Testis (tissue), 2 donors: ENCODE measurements at regions not wholly inside any gene's neighbourhood (a gene's known extent, or its start where the extent isn't known, plus 50 kb on each side); places are given as distances from the start of the nearest gene placed in this dataset.

Source experiments
- DNase-seq: peaks from one replicate; pipeline ENCODE4 v3.0.0-alpha.2; 2019
- H3K27ac ChIP-seq, 2 donors: fragments of 200-600 bp; sonication (generic); one replicate each; pipeline ENCODE4 v1.5.1; 2019
- H3K27me3 ChIP-seq: fragments of 200-600 bp; sonication (generic); one replicate; pipeline ENCODE4 v1.5.1; 2019
- H3K36me3 ChIP-seq: fragments of 200-600 bp; sonication (generic); one replicate; pipeline ENCODE4 v1.5.1; 2017; ENCODE audit warnings: low read depth; ENCODE audit errors: missing control alignments
- H3K4me1 ChIP-seq: fragments of 200-600 bp; sonication (generic); one replicate; pipeline ENCODE4 v1.5.1; 2019
- H3K4me3 ChIP-seq, 2 donors: fragments of 200-600 bp; sonication (generic); one replicate each; pipeline ENCODE4 v1.5.1; 2017 to 2019
- H3K9me3 ChIP-seq: fragments of 200-600 bp; sonication (generic); one replicate; pipeline ENCODE4 v1.5.1; 2017
- CTCF ChIP-seq, 3 experiments: fragments of 450-650 bp in 2 of 3; fragments of 200-600 bp in 1 of 3; sonication (generic) in 1 of 3; IDR thresholded peaks; one replicate each; pipeline ENCODE4 v1.5.1; 2016 to 2019; ENCODE audit warnings: antibody characterized with exemption in 3 of 3, mild to moderate bottlenecking in 2 of 3, moderate library complexity in 1 of 3
- POLR2A ChIP-seq: fragments of 450-650 bp; IDR thresholded peaks from one replicate; pipeline ENCODE4 v1.6.1; 2017; ENCODE audit warnings: antibody characterized with exemption, mild to moderate bottlenecking, moderate library complexity
- WGBS, 2 donors: methylation state at CpG; one replicate each; pipeline ENCODE4 v1.1.5; 2018; 5-methylcytosine and 5-hydroxymethylcytosine counted together
- intact Hi-C: fragments of 100-400 bp; cut with DNase I; formaldehyde crosslinking; loops from one replicate; pipeline ENCODE4 v1.15.1; 2023; ENCODE audit warnings: low total_unique reads

GRCh38 chr5:148911386-148911785 is 85.0 kb downstream of the ADRB2 start:
- Histone ChIP-seq H3K27me3 (no peaks in the 10 kb centered on the region), H3K4me1 (no peaks in the 10 kb centered on the region), H3K4me3 (no peak overlapping the region), H3K9me3 (no peaks in the 10 kb centered on the region), H3K36me3 (no peaks in the 10 kb centered on the region), H3K27ac (no peak overlapping the region)
- no peak for DNase-seq
- intact Hi-C loops = no loop called here
- TF ChIP-seq POLR2A = no peak
- TF ChIP-seq CTCF (IDR thresholded peaks at IDR 0.05) = no peak
- 77 to 97% methylated on average over 2 of the region's 2 CpGs for WGBS, 2 donors

DNA sequence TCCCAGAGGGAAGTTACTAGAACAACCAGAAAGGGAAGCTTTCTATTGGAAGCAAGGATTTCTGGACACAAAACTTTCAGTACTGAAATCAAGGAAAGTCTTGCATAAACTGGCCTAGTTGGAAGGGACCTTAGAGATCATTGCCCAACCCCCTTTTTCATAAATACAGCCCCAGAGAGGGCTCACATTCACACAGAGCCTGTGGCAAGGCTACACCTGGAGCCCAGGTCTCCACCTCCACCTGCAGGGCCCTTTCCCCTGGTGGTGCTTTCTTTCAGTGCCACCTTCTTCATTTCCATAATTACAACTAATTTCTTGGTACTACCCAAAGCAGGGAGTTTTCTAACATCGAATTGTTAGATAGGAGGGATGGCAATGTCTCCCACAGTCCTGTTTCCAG is 85.7 kb downstream of the ADRB2 start:
- intact Hi-C loops = no loop called here
- Histone ChIP-seq H3K27ac (no peak overlapping the region), H3K4me1 (no peaks in the 10 kb centered on the region)

DNA sequence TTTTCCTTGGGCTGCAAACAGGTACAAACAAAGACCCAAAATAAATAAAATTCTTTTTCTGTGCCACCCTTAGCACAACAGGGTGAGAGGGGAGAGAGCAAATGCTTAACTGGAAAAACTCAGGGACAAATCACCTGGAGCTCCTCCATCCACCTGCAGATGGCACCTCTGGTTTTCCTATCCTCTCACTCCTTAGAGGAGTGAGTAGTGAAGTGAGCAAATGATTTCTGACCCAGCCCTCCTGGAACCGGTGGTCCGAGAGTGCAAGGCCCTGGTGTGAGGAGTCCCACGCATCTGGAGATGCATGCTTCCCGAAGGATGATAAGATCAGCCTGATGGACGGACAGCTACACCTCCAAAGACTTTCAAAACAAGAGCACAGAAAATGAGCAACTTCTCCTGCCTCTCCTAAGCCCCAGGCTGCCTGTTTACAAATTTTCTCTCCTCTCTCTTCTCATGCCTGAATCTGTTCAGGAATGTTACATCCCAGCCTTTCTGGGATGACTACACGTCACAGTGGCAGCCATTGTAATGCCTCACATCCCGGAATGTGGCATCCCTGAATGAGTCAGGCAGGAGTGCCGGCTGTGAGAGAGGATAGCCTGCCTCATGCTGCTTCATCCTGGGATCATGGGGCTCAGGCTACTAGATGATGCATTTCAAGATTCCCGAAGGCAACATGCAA is 86.4 kb downstream of the ADRB2 start:
- DNase-seq = no peak
- no peaks in the 10 kb centered on the region for H3K36me3 ChIP-seq
- WGBS, 2 donors = 59 to 78% methylated on average over 9 of the region's 9 CpGs
- TF ChIP-seq POLR2A (no peak), CTCF (IDR thresholded peaks at IDR 0.05) (no peak)
- H3K4me3 ChIP-seq = no peak overlapping the region
- H3K9me3 ChIP-seq = no peaks in the 10 kb centered on the region
- intact Hi-C loops = no loop called here
- no peaks in the 10 kb centered on the region for H3K27me3 ChIP-seq
- H3K4me1 ChIP-seq = no peaks in the 10 kb centered on the region
- H3K27ac ChIP-seq = no peak overlapping the region

More for the DNA sequence above, 85.7 kb downstream of the ADRB2 start:
- no peaks in the 10 kb centered on the region for H3K36me3 ChIP-seq
- no peaks in the 10 kb centered on the region for H3K27me3 ChIP-seq
- H3K9me3 ChIP-seq = no peaks in the 10 kb centered on the region
- TF ChIP-seq POLR2A = no peak
- no peak for TF ChIP-seq CTCF (IDR thresholded peaks at IDR 0.05)
- no peak for DNase-seq
- H3K4me3 ChIP-seq = no peak overlapping the region
- WGBS, 2 donors = 67 to 82% methylated on average over 1 of the region's 1 CpG

- Histone ChIP-seq H3K27me3 (no peaks in the 10 kb centered on the region), H3K4me3 (no peak overlapping the region), H3K36me3 (no peaks in the 10 kb centered on the region), H3K27ac (no peak overlapping the region), H3K4me1 (no peaks in the 10 kb centered on the region), H3K9me3 (no peaks in the 10 kb centered on the region)
- TF ChIP-seq CTCF (IDR thresholded peaks at IDR 0.05) (no peak), POLR2A (no peak)
- intact Hi-C loops = no loop called here
- DNase-seq = no peak
- 79 to 89% methylated on average over 6 of the region's 6 CpGs for WGBS, 2 donors
Measured at GRCh38 chr5:148913493-148913892, 87.1 kb downstream of the ADRB2 start.

DNA sequence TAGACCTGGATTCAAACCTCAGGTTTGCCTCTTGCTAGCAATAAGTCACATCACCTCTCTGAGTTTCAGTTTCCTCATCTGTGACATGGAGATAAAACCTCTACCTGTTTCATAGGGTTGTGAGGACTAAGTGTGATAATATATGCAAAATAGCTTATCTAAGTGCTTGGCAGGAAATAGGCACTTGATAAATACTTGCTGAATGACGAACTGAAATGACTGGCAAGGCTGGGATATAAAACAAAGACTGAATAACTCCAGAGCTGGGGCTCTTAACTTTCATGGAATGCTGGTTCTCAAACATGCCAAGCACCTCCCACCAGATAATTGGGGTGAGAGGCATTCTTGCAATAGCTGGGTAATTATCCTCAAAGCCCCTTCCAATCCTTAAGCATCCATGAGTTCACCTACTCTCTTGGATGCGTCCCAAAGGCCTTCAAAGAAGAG is 87.6 kb downstream of the ADRB2 start:
- intact Hi-C loops = no loop called here
- Histone ChIP-seq H3K27ac (no peak overlapping the region), H3K4me1 (no peaks in the 10 kb centered on the region), H3K4me3 (no peak overlapping the region), H3K36me3 (no peaks in the 10 kb centered on the region), H3K27me3 (no peaks in the 10 kb centered on the region), H3K9me3 (no peaks in the 10 kb centered on the region)
- no peak for TF ChIP-seq POLR2A
- no peak for TF ChIP-seq CTCF (IDR thresholded peaks at IDR 0.05)
- WGBS, 2 donors = 75 to 76% methylated on average over 2 of the region's 2 CpGs
- DNase-seq = no peak
